HCT116 (cell line): ENCODE measurements at regions not wholly inside any gene's neighbourhood (a gene's known extent, or its start where the extent isn't known, plus 50 kb on each side); places are given as distances from the start of the nearest gene placed in this dataset.

Source experiments
- ATAC-seq: fragments of 200-7000 bp; cut with Tn5 transposase; 2 replicates; pipeline ENCODE4 v1.9.1; 2020; ENCODE audit warnings: mild to moderate bottlenecking, moderate library complexity
- BruUV-seq: library from RNA; stranded (reverse); fragments of 400-500 nt; replicated peaks from 2 replicates; lab custom pipeline; 2021; lab: Mats Ljungman, UMichigan
- CTCF ChIA-PET: fragments of 300-600 bp; sonication (Branson Sonifier 250); formaldehyde crosslinking; loops from one replicate; lab custom pipeline; 2021; ENCODE audit warnings: antibody characterized with exemption; lab: Charles Lee
- POLR2A ChIA-PET: fragments of 300-600, 350-600 bp; sonication (Branson Sonifier 250); formaldehyde crosslinking; loops from one replicate; lab custom pipeline; 2021; ENCODE audit warnings: antibody characterized with exemption; lab: Charles Lee
- RAD21 ChIA-PET, 2 experiments: fragments of 300-600 bp; sonication (Branson Sonifier 250); formaldehyde crosslinking; loops; one replicate each; lab custom pipeline; 2023; ENCODE audit warnings: low total read pairs in 2 of 2; ENCODE audit not compliant: uncharacterized antibody in 2 of 2, unreplicated experiment in 2 of 2, low non-redundant PET in 1 of 2; lab: Charles Lee
- DNase-seq: peaks from one replicate; pipeline ENCODE4 v3.0.0-alpha.2; 2010; ENCODE audit warnings: low read depth, low spot score
- H2AFZ ChIP-seq: fragments of 200-600 bp; shearing (Covaris generic), sonication (generic); 2 replicates; pipeline ENCODE4 v1.6.1; 2017; ENCODE audit warnings: low read depth, mixed run types, mixed read lengths, antibody characterized with exemption, low read length; ENCODE audit not compliant: poor library complexity, severe bottlenecking
- H3K27ac ChIP-seq: 2 replicates; pipeline ENCODE4 v1.5.1; 2012; ENCODE audit warnings: low read depth, low read length
- H3K27me3 ChIP-seq: fragments of 200-600 bp; sonication (generic); 2 replicates; pipeline ENCODE4 v1.6.1; 2016; ENCODE audit warnings: mixed run types, low read length, mixed read lengths; ENCODE audit not compliant: insufficient read depth
- H3K36me3 ChIP-seq, 2 experiments: fragments of 200-500 bp in 1 of 2; fragments of 200-600 bp in 1 of 2; sonication (Bioruptor generic) in 1 of 2; sonication (generic) in 1 of 2; 2 replicates each; pipeline versions ENCODE4 v1.5.1 to v1.6.1; 2014 to 2016; ENCODE audit warnings: low read length in 2 of 2, inconsistent platforms in 1 of 2, mixed read lengths in 1 of 2, mixed run types in 1 of 2; ENCODE audit not compliant: insufficient read depth in 2 of 2, control insufficient read depth in 1 of 2
- H3K4me1 ChIP-seq, 2 experiments: fragments of 200-600 bp in 1 of 2; sonication (generic) in 1 of 2; 2 replicates each; pipeline versions ENCODE4 v1.5.1 to v1.6.1; 2012 to 2017; ENCODE audit warnings: low read length in 2 of 2, inconsistent platforms in 1 of 2, mild to moderate bottlenecking in 1 of 2, mixed read lengths in 1 of 2, mixed run types in 1 of 2, moderate library complexity in 1 of 2; ENCODE audit not compliant: insufficient read depth in 2 of 2, control insufficient read depth in 1 of 2
- H3K4me2 ChIP-seq: fragments of 200-600 bp; sonication (generic); 2 replicates; pipeline ENCODE4 v1.6.1; 2017; ENCODE audit warnings: mixed run types, low read length, mixed read lengths
- H3K4me3 ChIP-seq, 2 experiments: fragments of 200-600 bp in 1 of 2; sonication (generic) in 1 of 2; replicated peaks in 1 of 2; 2 replicates each; pipeline ENCODE4 v1.5.1; 2011 to 2016; ENCODE audit warnings: low read length in 2 of 2, control low read depth in 1 of 2, low read depth in 1 of 2, mild to moderate bottlenecking in 1 of 2, mixed read lengths in 1 of 2, mixed run types in 1 of 2
- H3K79me2 ChIP-seq: fragments of 200-600 bp; sonication (generic); 2 replicates; pipeline ENCODE4 v1.6.1; 2017; ENCODE audit warnings: mild to moderate bottlenecking, mixed run types, low read length, moderate library complexity, mixed read lengths; ENCODE audit not compliant: insufficient read depth
- H3K9ac ChIP-seq: fragments of 200-600 bp; sonication (generic); 2 replicates; pipeline ENCODE4 v1.6.1; 2016; ENCODE audit warnings: low read length, mixed read lengths
- H3K9me2 ChIP-seq: fragments of 200-600 bp; sonication (generic), shearing (Covaris generic); 2 replicates; pipeline ENCODE4 v1.6.1; 2017; ENCODE audit warnings: mixed run types, mild to moderate bottlenecking, moderate library complexity; ENCODE audit not compliant: insufficient read depth
- H3K9me3 ChIP-seq, 2 experiments: fragments of 200-500 bp in 1 of 2; fragments of 200-600 bp in 1 of 2; sonication (Bioruptor generic) in 1 of 2; sonication (generic) in 1 of 2; 2 replicates each; pipeline ENCODE4 v1.6.1; 2014 to 2017; ENCODE audit warnings: low read length in 2 of 2, mixed read lengths in 2 of 2, inconsistent platforms in 1 of 2, low read depth in 1 of 2, mild to moderate bottlenecking in 1 of 2, mixed run types in 1 of 2, moderate library complexity in 1 of 2; ENCODE audit not compliant: control insufficient read depth in 1 of 2, insufficient read depth in 1 of 2
- H4K20me1 ChIP-seq: fragments of 200-600 bp; sonication (generic), shearing (Covaris generic); 2 replicates; pipeline ENCODE4 v1.6.1; 2017; ENCODE audit warnings: mixed run types, mild to moderate bottlenecking, moderate library complexity; ENCODE audit not compliant: insufficient read depth
- CBX3 ChIP-seq: IDR thresholded peaks from 2 replicates; pipeline ENCODE4 v1.6.1; 2012; ENCODE audit warnings: low read depth
- EZH2 ChIP-seq: fragments of 200-600 bp; sonication (generic); IDR thresholded peaks from 2 replicates; pipeline ENCODE4 v1.6.1; 2017; ENCODE audit warnings: antibody characterized with exemption, mixed run types
- FOSL1 ChIP-seq: IDR thresholded peaks from 2 replicates; pipeline ENCODE4 v1.6.1; 2012; ENCODE audit warnings: low read depth
- YY1 ChIP-seq: IDR thresholded peaks from 2 replicates; pipeline ENCODE4 v1.6.1; 2011; ENCODE audit warnings: low read length, low read depth, moderate library complexity, mild to moderate bottlenecking; ENCODE audit not compliant: insufficient replicate concordance; ENCODE audit errors: extremely low read depth
- intact Hi-C: fragments of 100-400 bp; cut with micrococcal nuclease; formaldehyde crosslinking; loops from 2 replicates; pipeline ENCODE4 v1.10.0; 2022
- TF ChIP-seq, protein P1 (sequence below): IDR thresholded peaks from 2 replicates; pipeline ENCODE4 v1.6.1; 2012; ENCODE audit warnings: low read depth
- TF ChIP-seq, protein P2 (sequence below): IDR thresholded peaks from 2 replicates; pipeline ENCODE4 v1.6.1; 2012

DNA sequence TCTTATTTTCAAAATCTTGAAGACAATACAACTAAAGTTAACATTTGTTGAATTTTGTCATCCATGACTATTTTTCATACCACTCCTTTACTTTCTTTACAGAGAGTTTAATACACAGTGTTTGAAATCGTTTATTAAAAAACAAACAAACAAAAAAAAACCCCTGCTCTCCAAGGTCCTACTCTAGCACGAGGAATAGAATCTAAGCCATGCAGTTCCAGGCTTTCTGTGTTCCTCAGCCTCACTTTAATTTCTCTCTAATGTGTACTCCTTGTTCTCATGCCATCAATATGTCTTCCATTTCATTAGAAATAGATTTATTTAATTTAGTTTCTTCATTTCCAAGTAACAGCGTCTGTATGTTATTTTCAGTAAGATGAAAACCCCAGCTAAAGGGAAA lies 381.2 kb upstream of the MC4R start:
- RAD21 ChIA-PET: no interaction called here

More for the DNA sequence above, 381.2 kb upstream of the MC4R start:
- no peaks in the 10 kb centered on the region for H3K9me3 ChIP-seq
- BruUV-seq: no TSS peak
- no peak overlapping the region for H3K27ac ChIP-seq
- intact Hi-C loops: no loop called here
- CTCF ChIA-PET: no interaction called here
- DNase-seq (no peak), ATAC-seq (no peak)
- H3K79me2 ChIP-seq: no peaks in the 10 kb centered on the region
- no peak overlapping the region for H2AFZ ChIP-seq
- POLR2A ChIA-PET: no interaction called here
- no peaks in the 10 kb centered on the region for H3K4me1 ChIP-seq
- TF ChIP-seq, protein P1, sequence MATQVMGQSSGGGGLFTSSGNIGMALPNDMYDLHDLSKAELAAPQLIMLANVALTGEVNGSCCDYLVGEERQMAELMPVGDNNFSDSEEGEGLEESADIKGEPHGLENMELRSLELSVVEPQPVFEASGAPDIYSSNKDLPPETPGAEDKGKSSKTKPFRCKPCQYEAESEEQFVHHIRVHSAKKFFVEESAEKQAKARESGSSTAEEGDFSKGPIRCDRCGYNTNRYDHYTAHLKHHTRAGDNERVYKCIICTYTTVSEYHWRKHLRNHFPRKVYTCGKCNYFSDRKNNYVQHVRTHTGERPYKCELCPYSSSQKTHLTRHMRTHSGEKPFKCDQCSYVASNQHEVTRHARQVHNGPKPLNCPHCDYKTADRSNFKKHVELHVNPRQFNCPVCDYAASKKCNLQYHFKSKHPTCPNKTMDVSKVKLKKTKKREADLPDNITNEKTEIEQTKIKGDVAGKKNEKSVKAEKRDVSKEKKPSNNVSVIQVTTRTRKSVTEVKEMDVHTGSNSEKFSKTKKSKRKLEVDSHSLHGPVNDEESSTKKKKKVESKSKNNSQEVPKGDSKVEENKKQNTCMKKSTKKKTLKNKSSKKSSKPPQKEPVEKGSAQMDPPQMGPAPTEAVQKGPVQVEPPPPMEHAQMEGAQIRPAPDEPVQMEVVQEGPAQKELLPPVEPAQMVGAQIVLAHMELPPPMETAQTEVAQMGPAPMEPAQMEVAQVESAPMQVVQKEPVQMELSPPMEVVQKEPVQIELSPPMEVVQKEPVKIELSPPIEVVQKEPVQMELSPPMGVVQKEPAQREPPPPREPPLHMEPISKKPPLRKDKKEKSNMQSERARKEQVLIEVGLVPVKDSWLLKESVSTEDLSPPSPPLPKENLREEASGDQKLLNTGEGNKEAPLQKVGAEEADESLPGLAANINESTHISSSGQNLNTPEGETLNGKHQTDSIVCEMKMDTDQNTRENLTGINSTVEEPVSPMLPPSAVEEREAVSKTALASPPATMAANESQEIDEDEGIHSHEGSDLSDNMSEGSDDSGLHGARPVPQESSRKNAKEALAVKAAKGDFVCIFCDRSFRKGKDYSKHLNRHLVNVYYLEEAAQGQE: no peak
- TF ChIP-seq YY1: no peak
- TF ChIP-seq, protein P2, sequence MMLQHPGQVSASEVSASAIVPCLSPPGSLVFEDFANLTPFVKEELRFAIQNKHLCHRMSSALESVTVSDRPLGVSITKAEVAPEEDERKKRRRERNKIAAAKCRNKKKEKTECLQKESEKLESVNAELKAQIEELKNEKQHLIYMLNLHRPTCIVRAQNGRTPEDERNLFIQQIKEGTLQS: no peak
- no peak for TF ChIP-seq FOSL1
- no peak for TF ChIP-seq EZH2
- TF ChIP-seq CBX3: no peak
- no peak overlapping the region for H3K4me2 ChIP-seq
- H3K27me3 ChIP-seq: peaks cover 22% of the 10 kb centered on the region; the same call in 1 of the 2 replicates
- H4K20me1 ChIP-seq: no peaks in the 10 kb centered on the region
- H3K9ac ChIP-seq: no peak overlapping the region
- H3K9me2 ChIP-seq: no peaks in the 10 kb centered on the region
- H3K36me3 ChIP-seq: no peaks in the 10 kb centered on the region
- no peak overlapping the region for H3K4me3 ChIP-seq
